GM23248 (cell line): ENCODE measurements at regions not wholly inside any gene's neighbourhood (a gene's known extent, or its start where the extent isn't known, plus 50 kb on each side); places are given as distances from the start of the nearest gene placed in this dataset.

Experiments
- EZH2 ChIP-seq: fragments of 200-600 bp; sonication (generic); IDR thresholded peaks from 2 replicates; pipeline ENCODE4 v1.6.1; 2018; ENCODE audit warnings: antibody characterized with exemption, mild to moderate bottlenecking; ENCODE audit not compliant: insufficient read depth, poor library complexity, severe bottlenecking
- EZH2phosphoT487 ChIP-seq: fragments of 200-600 bp; sonication (generic); IDR thresholded peaks from 2 replicates; pipeline ENCODE4 v1.6.1; 2018; ENCODE audit warnings: antibody characterized with exemption, moderate library complexity, mild to moderate bottlenecking, low read depth; ENCODE audit not compliant: insufficient read depth

GRCh38 chr14:43755707-43756106, 751.4 kb downstream of the FSCB start:
- TF ChIP-seq EZH2: no peak
- no peak for TF ChIP-seq EZH2phosphoT487
